ENCODE measurements at regions not wholly inside any gene's neighbourhood (a gene's known extent, or its start where the extent isn't known, plus 50 kb on each side); places are given as distances from the start of the nearest gene placed in this dataset.

DNA sequence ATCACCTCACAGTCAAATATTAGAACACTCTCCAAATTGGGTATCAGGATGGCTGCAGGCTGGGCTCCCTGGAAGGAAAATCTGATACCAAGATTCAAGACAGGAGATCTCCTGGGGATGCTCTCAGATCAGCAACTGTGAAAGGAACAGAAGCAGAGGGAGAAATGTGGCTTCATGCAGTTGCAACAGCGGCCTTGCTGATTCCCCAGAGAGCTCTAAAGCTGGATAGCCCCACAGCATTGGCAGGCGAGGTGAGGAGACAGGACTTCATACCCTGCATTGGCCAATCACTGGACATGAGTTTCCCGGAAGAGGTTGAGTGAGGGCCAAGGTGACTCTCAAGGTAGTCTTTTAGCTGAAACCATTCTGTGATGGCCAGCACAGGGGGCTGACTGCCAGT is 190.6 kb downstream of the PTPN20 start:
- no peak overlapping the region for H3K27ac Mint-ChIP-seq
- no peaks in the 10 kb centered on the region for H3K4me1 Mint-ChIP-seq
- no peak overlapping the region for H3K4me3 Mint-ChIP-seq
- intact Hi-C loops (cut with micrococcal nuclease): no loop called here
- no peaks in the 10 kb centered on the region for H3K36me3 Mint-ChIP-seq (ENCODE audit: low read depth)
- no peak for DNase-seq
- no peaks in the 10 kb centered on the region for H3K9me3 Mint-ChIP-seq
- no peaks in the 10 kb centered on the region for H3K27me3 Mint-ChIP-seq

DNA sequence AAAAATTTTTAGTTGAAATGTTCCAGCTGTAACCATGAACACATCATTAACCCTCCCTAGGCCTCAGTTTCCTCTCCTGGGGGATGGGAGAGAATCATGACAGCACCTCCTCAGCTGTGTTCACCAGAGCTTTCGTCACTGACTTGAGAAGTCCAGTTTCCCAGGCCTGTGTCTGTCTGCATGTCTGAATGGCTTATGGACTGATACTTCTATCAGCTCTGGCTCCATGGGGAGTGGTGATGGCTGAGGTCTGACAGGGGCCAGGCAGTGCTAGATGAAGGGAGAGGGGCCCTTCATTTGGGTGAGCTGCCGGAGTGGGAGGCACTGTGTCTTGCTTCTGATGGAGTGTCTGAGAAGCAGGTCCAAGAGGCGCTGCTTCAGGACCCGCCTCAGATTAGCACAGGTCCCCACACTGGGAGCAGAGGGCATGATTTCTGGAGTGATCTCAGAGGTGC is 192.9 kb downstream of the PTPN20 start:
- no peak for DNase-seq
- Mint-ChIP-seq H3K9me3 (no peaks in the 10 kb centered on the region), H3K4me1 (no peaks in the 10 kb centered on the region), H3K36me3 (ENCODE audit: low read depth) (no peaks in the 10 kb centered on the region), H3K4me3 (no peak overlapping the region), H3K27ac (no peak overlapping the region), H3K27me3 (no peaks in the 10 kb centered on the region)
- intact Hi-C loops (cut with micrococcal nuclease): no loop called here

DNA sequence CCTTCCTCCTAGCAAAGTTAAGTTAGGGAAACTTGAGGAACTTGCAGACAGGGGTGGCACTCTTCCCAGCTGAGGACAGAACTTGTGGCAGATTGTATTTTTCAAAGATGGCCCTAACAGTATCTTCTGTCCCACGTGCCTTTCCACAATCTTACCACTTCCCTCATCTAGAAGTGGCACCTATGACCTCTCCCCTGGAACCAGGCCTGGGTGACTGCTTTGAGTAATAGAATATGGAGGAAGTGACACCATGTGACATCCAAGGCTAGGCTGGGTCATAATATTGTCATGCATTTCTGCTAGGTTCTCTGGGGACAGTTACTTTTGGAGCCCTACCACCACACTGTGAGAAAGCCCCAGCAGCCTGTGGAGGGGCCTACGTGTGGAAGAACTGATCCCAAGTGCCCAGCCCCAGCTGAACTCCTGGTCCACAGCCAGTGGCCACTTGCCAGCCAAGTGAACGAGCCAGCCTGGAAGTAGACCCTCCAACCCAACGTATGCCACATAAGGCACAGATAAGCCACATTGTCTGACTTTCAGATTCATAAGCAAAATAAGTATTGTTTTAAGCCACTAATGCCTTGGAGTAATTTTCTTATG is 193.7 kb downstream of the PTPN20 start:
- Mint-ChIP-seq H3K36me3 (ENCODE audit: low read depth) (no peaks in the 10 kb centered on the region), H3K27me3 (no peaks in the 10 kb centered on the region), H3K9me3 (no peaks in the 10 kb centered on the region), H3K4me1 (no peaks in the 10 kb centered on the region), H3K4me3 (no peak overlapping the region), H3K27ac (no peak overlapping the region)
- intact Hi-C loops (cut with micrococcal nuclease): no loop called here
- DNase-seq: no peak

DNA sequence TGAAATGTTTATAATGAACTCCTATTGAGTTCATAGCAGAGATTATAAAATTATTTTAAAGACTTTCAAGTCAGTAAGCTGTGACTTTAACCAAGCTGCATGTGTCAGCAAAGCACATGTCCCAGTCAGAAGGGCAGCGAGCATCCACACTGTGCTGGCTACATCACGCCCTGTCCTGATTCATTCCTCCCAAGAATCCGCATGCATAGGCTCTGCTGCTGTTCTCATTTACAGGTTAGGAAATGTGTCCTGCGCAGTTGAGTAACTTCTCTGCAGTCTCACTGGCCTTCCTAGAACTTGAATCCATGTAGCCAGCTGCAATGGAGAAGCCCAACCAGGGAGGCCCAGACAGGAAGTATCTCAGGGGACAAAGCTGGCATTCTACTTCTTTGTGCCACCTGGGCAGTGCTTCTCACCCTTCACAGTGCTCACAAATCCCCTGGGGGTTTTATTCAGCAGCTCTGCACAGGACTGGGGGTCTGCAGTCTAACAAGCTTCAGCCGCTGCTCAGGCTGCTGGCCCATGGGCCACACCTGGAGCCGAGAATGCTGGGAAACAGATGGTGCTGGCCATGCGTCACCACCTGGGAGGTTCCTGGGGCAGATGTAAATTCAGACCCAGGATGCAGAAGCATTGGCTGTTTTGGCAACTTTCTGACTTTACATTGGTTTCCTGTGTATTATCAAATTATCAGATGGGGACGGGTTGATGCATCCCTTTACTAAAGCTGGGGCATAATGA is 192.8 kb upstream of the GDF10 start:
- Mint-ChIP-seq H3K4me3 (no peak overlapping the region), H3K27ac (no peak overlapping the region), H3K9me3 (no peaks in the 10 kb centered on the region), H3K4me1 (no peaks in the 10 kb centered on the region), H3K27me3 (no peaks in the 10 kb centered on the region), H3K36me3 (ENCODE audit: low read depth) (no peaks in the 10 kb centered on the region)
- intact Hi-C loops (cut with micrococcal nuclease): no loop called here
- DNase-seq: no peak

DNA sequence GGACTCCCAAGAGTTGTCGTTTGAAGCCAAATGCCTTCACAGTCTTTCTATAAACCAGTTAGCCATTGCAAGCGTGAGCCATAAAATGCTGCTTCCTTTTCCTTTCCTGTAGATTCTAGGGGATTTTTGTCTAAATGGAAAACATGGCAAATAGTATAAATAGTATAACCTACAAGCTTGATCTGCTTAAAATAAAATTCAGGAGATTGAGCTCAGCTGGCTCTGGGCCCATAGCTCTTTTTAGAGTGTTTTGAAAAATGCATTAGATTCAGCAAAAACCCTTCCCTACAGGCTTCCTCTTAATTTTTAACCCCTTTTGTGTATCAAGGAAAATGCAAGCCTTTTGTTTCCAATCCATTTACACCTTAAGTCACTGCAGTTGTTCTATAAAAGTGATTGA is 190.1 kb upstream of the GDF10 start:
- no peaks in the 10 kb centered on the region for H3K36me3 Mint-ChIP-seq (ENCODE audit: low read depth)
- no peaks in the 10 kb centered on the region for H3K4me1 Mint-ChIP-seq
- no peak overlapping the region for H3K4me3 Mint-ChIP-seq

DNA sequence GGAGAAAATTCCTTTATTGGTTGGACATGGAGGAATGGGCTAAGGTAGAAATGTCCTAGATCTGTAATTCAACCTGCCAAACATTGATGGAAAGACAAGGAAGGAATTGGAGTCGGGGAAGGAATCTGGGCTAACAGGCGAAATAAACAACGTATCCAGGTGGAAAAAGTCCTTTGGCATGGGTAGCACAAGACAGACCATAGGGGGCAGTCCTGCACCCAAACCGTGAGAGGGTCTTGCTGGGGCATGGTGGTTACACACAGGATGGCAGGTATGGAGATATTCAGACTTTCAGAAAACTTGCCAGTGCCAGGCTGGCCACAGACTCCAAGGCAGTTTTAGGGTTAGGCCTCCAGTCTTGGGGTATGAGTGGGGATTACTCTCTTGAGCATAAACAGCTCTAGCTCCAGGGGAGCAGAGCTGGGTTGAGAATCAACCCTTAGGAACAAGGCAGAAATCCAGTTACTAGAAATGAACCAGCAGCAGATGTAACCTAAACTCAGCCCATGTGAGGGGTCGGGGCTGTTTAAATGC is 188.6 kb upstream of the GDF10 start:
- Mint-ChIP-seq H3K27ac (no peak overlapping the region), H3K4me3 (no peak overlapping the region), H3K9me3 (no peaks in the 10 kb centered on the region), H3K4me1 (no peaks in the 10 kb centered on the region), H3K27me3 (peaks cover 1% of the 10 kb centered on the region), H3K36me3 (ENCODE audit: low read depth) (no peaks in the 10 kb centered on the region)
- intact Hi-C loops (cut with micrococcal nuclease): no loop called here
- no peak for DNase-seq

More for the DNA sequence above, 190.1 kb upstream of the GDF10 start:
- DNase-seq: no peak
- intact Hi-C loops (cut with micrococcal nuclease): no loop called here
- no peaks in the 10 kb centered on the region for H3K27me3 Mint-ChIP-seq
- no peaks in the 10 kb centered on the region for H3K9me3 Mint-ChIP-seq
- no peak overlapping the region for H3K27ac Mint-ChIP-seq

DNA sequence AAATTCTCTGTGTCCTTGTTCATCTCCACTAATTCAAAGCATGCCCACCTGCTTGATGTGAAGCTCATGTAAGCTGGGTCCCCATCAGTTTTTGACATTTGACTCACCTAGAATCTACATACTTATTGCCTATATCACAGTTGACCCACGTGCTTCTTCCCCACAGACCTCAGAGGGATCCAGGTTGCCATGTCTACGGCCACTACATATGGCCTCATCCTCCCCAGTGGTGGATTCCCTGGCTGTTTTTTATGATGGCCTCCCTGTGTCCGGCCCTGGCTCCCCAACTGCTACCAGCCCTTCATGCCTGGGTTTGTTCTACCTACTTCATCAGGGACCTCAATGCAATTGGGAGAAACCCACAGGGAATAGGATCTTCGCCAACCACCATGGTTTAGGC is 187.4 kb upstream of the GDF10 start:
- intact Hi-C loops (cut with micrococcal nuclease): no loop called here
- Mint-ChIP-seq H3K4me1 (no peaks in the 10 kb centered on the region), H3K9me3 (no peaks in the 10 kb centered on the region), H3K27me3 (peaks cover 1% of the 10 kb centered on the region), H3K27ac (no peak overlapping the region), H3K36me3 (ENCODE audit: low read depth) (no peaks in the 10 kb centered on the region), H3K4me3 (no peak overlapping the region)
- DNase-seq: no peak

DNA sequence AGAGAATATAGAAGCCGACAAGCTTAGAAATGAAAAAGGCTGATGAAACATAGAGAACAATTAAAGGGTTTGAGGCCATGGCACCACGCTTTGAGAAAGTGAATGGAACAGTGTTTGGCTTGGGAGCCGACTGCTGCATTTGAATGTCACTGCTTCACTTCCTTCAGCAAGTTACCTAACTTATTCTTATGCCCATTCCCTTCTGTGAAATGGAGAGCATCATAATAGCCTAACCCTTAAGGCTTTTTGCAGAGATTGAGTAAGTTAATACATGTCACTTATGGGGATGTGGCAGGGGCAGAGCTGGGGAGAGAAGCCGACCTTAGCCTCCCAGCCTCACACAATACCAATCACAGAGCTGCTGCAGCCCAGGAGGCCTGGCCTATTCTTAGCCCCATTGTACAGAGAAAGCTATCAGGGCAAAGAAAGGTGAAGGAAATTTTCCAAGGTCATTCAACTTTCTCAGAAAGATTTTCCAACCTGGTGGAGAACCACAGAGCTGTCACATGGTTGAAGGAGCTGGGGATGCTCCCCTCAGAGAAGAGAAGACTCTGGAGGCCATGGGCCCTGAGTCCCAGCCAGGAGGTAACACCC is 186.0 kb upstream of the GDF10 start:
- peaks cover 1% of the 10 kb centered on the region for H3K27me3 Mint-ChIP-seq
- intact Hi-C loops (cut with micrococcal nuclease): no loop called here
- no peaks in the 10 kb centered on the region for H3K4me1 Mint-ChIP-seq
- no peak for DNase-seq
- H3K27ac Mint-ChIP-seq: no peak overlapping the region
- H3K36me3 Mint-ChIP-seq (ENCODE audit: low read depth): no peaks in the 10 kb centered on the region
- H3K9me3 Mint-ChIP-seq: no peaks in the 10 kb centered on the region
- no peak overlapping the region for H3K4me3 Mint-ChIP-seq

DNA sequence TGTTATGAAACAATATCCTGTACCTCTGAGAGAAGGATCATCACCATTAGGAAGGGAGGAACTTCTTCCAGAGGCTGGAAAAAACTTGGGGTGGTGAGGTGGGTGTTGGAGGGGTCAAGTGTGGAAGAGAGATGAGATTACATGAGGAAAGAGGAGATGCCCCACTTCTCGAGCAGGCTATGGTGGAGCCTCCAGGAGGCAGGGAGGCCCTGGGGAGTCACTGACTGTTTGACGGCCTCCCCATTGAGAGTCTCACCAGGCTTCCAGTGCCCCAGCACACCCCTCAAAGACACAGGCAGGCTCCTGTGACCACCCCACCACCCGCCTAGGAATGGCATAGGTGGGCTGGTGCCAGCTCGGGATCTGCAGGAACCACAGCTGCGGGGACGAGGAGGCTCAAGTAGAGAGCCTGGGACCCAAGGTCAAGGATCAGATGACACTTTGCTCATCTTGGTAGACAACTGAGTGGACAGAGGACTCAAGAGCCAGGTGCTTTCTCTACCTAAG is 185.3 kb upstream of the GDF10 start:
- H3K27me3 Mint-ChIP-seq: peaks cover 2% of the 10 kb centered on the region
- no peaks in the 10 kb centered on the region for H3K9me3 Mint-ChIP-seq
- H3K27ac Mint-ChIP-seq: no peak overlapping the region
- intact Hi-C loops (cut with micrococcal nuclease): no loop called here
- no peak for DNase-seq
- no peaks in the 10 kb centered on the region for H3K36me3 Mint-ChIP-seq (ENCODE audit: low read depth)
- no peaks in the 10 kb centered on the region for H3K4me1 Mint-ChIP-seq
- H3K4me3 Mint-ChIP-seq: no peak overlapping the region

DNA sequence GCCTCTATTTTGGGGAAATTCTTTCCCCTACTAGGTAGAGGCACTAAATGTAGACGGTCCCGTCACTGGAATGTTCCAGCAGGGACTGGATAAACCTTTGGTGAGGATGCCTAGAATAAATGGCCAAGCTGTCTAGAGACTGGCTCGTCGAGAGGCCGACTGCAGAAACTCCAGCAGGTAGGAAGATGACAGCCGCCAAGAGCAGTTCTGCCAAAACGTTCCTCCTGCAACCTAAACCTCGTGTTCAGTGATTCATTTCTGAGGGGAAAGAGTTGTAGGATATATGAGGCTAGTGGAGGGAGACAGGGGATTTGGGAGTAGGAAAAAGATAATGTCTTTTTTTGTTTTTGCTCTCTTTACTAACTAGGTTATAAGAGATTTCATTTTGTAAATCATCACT is 184.7 kb upstream of the GDF10 start:
- no peaks in the 10 kb centered on the region for H3K9me3 Mint-ChIP-seq
- H3K4me3 Mint-ChIP-seq: no peak overlapping the region
- no peak overlapping the region for H3K27ac Mint-ChIP-seq
- H3K36me3 Mint-ChIP-seq (ENCODE audit: low read depth): no peaks in the 10 kb centered on the region
- intact Hi-C loops (cut with micrococcal nuclease): no loop called here
- no peak for DNase-seq
- H3K27me3 Mint-ChIP-seq: peaks cover 4% of the 10 kb centered on the region
- no peaks in the 10 kb centered on the region for H3K4me1 Mint-ChIP-seq

DNA sequence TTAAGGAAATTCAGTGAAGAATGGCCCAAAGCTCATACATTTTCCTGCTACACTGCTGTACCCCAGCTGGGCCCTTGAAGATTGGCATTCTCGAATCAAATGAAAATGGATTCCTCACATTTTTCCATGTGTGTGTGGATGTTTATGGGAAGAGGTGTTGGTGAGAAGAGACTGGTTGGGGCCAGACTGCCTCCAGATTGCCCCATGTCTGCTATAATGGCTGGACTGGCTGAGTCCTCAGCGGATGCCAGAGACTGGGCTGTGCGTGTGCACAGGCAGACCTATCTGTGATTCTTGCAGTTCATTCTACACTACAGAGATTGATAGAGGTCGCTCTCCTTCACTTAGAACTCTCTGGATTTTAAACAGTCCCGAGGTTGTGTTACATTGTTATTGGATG is 183.6 kb upstream of the GDF10 start:
- no peak overlapping the region for H3K27ac Mint-ChIP-seq
- H3K4me3 Mint-ChIP-seq: no peak overlapping the region
- H3K9me3 Mint-ChIP-seq: no peaks in the 10 kb centered on the region
- no peak for DNase-seq
- H3K36me3 Mint-ChIP-seq (ENCODE audit: low read depth): no peaks in the 10 kb centered on the region
- peaks cover 10% of the 10 kb centered on the region for H3K27me3 Mint-ChIP-seq
- H3K4me1 Mint-ChIP-seq: no peaks in the 10 kb centered on the region
- intact Hi-C loops (cut with micrococcal nuclease): no loop called here

DNA sequence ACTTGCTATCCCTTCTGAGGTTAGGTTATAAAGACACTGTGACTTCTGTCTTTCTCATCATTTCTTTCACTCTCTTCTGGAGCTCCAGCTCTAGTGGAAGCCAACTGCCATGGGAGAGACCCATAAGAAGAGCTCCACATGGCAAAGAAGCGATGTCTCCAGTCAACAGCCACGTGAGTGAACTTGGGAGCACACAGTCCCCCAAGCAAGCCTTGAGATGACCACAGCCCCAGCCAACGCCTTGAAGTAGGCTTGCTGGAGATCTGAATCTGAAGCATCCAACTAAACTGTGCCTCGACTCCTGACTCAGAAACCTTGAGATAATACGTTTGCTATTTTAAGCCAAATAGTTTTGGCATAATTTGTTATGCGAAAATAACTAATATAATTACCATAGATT is 181.7 kb upstream of the GDF10 start:
- intact Hi-C loops (cut with micrococcal nuclease): no loop called here

DNA sequence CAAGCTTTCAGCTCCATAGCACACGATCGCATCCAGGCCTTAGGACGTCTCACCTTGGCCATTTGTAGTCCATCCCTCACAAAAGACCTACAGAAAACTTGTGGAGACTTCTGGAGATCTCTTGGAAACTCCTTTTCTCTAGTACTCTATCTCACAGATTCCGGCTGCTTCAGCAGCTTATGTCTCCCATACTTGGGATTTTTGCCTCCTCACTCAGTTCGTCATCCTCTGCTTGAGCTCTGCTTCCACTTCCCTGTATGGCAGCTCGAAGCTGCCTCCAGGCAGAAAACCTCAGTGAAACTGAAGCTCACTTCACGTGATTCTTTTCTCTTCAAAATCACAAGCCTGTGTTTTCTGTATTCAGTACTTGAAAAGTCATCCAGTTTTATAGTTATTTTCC is 178.7 kb upstream of the GDF10 start:
- no peak for DNase-seq
- H3K4me1 Mint-ChIP-seq: no peaks in the 10 kb centered on the region
- no peak overlapping the region for H3K4me3 Mint-ChIP-seq
- no peaks in the 10 kb centered on the region for H3K9me3 Mint-ChIP-seq
- H3K36me3 Mint-ChIP-seq (ENCODE audit: low read depth): no peaks in the 10 kb centered on the region
- H3K27ac Mint-ChIP-seq: no peak overlapping the region
- intact Hi-C loops (cut with micrococcal nuclease): no loop called here
- H3K27me3 Mint-ChIP-seq: peaks cover 9% of the 10 kb centered on the region

More for the DNA sequence above, 181.7 kb upstream of the GDF10 start:
- Mint-ChIP-seq H3K27me3 (peaks cover 10% of the 10 kb centered on the region), H3K4me3 (no peak overlapping the region), H3K36me3 (ENCODE audit: low read depth) (no peaks in the 10 kb centered on the region), H3K4me1 (no peaks in the 10 kb centered on the region), H3K27ac (no peak overlapping the region), H3K9me3 (no peaks in the 10 kb centered on the region)
- DNase-seq: no peak

DNA sequence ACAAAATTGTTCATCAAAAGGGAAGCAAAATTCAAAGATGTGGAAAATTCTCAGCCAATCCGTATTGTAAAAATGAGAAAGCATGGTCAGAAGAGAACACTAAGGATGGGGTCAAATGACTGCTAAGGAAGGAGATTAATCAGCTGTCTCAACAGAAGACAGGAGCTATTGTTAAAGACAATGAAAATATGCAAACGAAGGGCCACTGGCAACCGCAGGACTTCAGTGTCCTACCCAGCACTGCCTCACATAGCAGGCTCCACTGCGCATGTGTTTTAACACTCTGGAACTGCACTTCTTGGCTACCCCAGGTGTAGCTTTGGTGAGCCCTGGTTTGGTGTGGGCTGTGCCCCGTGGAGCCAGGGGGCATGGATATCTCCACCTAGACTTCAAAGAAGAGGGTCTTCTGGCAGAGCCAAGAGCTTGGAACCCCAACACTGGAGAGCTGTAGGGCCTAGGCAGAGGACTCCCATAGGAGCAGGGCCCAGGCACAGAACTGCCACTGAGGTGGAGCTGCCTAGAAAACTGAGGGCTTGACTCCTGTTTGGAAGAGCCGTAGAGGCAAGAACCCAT is 176.2 kb upstream of the GDF10 start:
- H3K36me3 Mint-ChIP-seq (ENCODE audit: low read depth): no peaks in the 10 kb centered on the region
- intact Hi-C loops (cut with micrococcal nuclease): no loop called here
- no peak overlapping the region for H3K27ac Mint-ChIP-seq
- peaks cover 2% of the 10 kb centered on the region for H3K4me1 Mint-ChIP-seq
- no peak for DNase-seq
- no peaks in the 10 kb centered on the region for H3K9me3 Mint-ChIP-seq
- peaks cover 9% of the 10 kb centered on the region for H3K27me3 Mint-ChIP-seq
- no peak overlapping the region for H3K4me3 Mint-ChIP-seq
